ENCODE measurements at regions not wholly inside any gene's neighbourhood (a gene's known extent, or its start where the extent isn't known, plus 50 kb on each side); places are given as distances from the start of the nearest gene placed in this dataset.

DNA sequence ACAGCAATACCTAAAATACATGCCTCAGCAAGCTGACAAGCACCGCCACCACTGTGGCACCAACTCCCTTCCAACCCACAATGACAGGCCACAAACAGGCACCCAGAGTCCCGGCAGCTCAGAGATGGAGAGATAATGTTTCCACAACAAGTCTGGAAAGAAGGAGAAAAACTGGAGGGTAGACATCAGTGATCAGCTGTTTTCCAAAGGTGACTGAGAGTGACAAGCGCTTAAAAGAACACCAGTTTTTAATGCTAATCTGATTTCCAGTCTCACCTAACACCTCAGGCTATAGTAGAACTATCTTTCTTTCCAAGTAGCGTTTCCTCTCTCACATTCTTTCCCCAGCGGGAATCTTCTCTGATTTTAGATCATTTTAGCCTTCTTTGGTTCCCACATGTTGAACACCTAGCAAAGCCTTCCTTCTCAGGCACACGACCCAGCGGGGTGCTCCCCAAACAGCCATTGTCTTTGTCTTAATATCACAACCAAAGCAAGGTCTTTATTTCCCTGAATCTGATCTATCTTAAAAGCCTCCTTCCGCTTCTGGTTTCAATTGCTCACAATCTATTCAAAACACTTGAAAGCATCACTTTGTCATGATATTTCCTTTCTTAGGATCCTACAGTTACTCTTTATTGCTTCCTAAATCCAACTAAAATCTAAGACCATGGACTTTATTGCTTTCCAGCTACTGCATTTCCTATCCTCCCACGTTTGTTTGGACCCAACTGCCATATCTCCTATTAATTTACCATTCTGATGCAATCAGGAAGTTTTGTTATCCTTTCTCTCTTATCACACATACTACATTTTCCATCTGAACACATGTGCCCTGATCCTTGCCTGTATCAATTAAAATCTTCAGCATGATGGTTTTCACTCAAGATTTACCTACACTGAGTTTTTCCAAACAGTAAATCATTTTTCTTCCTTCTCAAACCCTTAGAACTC lies 282.7 kb downstream of the ADGB start:
- Histone ChIP-seq H3K9me3 (no peaks in the 10 kb centered on the region), H3K27ac (no peak overlapping the region), H3K4me3 (no peak overlapping the region), H3K4me1 (no peaks in the 10 kb centered on the region), H3K36me3 (no peaks in the 10 kb centered on the region), H3K27me3 (no peaks in the 10 kb centered on the region)
- intact Hi-C loops (cut with DNase I; ENCODE audit: low total_unique reads): no loop called here
- TF ChIP-seq POLR2A (IDR thresholded peaks at IDR 0.05): no peak
- TF ChIP-seq, protein P1, sequence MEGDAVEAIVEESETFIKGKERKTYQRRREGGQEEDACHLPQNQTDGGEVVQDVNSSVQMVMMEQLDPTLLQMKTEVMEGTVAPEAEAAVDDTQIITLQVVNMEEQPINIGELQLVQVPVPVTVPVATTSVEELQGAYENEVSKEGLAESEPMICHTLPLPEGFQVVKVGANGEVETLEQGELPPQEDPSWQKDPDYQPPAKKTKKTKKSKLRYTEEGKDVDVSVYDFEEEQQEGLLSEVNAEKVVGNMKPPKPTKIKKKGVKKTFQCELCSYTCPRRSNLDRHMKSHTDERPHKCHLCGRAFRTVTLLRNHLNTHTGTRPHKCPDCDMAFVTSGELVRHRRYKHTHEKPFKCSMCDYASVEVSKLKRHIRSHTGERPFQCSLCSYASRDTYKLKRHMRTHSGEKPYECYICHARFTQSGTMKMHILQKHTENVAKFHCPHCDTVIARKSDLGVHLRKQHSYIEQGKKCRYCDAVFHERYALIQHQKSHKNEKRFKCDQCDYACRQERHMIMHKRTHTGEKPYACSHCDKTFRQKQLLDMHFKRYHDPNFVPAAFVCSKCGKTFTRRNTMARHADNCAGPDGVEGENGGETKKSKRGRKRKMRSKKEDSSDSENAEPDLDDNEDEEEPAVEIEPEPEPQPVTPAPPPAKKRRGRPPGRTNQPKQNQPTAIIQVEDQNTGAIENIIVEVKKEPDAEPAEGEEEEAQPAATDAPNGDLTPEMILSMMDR (IDR thresholded peaks at IDR 0.05): no peak
- DNase-seq: no peak

GRCh38 chr6:146883640-146884531 lies 285.1 kb downstream of the ADGB start:
- Histone ChIP-seq H3K36me3 (no peaks in the 10 kb centered on the region), H3K4me3 (no peak overlapping the region), H3K9me3 (no peaks in the 10 kb centered on the region), H3K4me1 (no peaks in the 10 kb centered on the region), H3K27me3 (no peaks in the 10 kb centered on the region), H3K27ac (no peak overlapping the region)
- TF ChIP-seq POLR2A (IDR thresholded peaks at IDR 0.05): no peak
- TF ChIP-seq, protein P1 (IDR thresholded peaks at IDR 0.05): no peak
- DNase-seq: no peak
- intact Hi-C loops (cut with DNase I; ENCODE audit: low total_unique reads): no loop called here

DNA sequence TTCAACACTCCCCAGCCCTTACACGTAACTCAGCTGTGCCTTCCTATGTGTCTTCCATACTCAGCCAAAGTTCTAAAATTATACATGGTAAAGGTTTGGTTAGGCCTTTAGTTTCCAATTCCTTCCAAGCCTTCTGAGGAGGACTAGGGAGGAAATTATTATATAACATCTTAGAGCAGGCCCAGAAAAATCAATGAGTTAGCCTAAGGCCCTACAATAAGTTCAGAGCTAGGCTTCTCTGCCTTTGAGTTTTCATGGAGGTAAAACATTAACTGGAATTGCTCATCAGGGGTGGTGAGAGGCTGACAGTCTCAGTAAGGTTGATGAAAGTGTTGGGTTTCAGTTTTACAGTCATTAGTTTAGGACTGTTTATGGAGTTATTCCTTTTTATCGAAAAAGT lies 286.0 kb downstream of the ADGB start:
- H3K27me3 ChIP-seq: no peaks in the 10 kb centered on the region
- H3K9me3 ChIP-seq: no peaks in the 10 kb centered on the region
- intact Hi-C loops (cut with DNase I; ENCODE audit: low total_unique reads): no loop called here
- H3K4me1 ChIP-seq: no peaks in the 10 kb centered on the region
- no peak overlapping the region for H3K27ac ChIP-seq
- H3K36me3 ChIP-seq: no peaks in the 10 kb centered on the region
- no peak overlapping the region for H3K4me3 ChIP-seq
- TF ChIP-seq, protein P1 (IDR thresholded peaks at IDR 0.05): no peak
- no peak for TF ChIP-seq POLR2A (IDR thresholded peaks at IDR 0.05)
- no peak for DNase-seq

DNA sequence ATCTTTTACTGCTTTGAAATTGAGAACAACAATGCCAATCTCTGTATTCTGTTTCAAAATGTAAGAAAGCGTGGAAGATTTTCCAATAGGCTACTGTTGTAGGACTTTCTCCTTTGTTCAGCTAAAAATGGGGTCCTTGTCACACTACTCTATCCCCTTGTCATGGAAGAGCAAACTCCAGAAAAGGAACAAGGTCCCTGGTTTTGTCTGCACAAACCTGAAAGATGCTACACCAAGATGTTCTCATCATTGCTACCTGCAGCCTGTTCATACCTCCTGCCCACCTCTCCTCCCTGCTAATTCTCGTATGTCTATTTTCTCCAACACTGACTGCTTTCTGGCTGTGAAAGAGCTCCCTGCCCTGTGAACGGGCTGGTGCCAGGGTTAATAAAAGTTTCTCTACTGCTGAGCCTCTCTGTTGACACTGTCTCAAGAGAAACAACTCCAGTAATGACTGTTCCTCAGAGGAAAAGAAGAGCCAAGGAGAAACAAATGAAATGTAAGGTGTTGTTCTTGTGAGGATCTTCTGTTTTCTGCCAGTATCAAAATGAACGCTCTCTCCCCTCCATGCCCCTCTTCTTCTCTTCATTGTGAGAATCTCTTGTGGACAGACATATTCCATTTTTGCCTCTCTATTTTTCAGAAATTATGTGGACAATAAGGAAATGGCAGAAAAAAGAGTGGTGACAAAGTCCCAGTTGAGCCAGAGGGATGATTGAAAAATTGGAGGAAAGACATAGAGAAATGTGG lies 287.1 kb downstream of the ADGB start:
- H3K9me3 ChIP-seq: no peaks in the 10 kb centered on the region
- no peak overlapping the region for H3K4me3 ChIP-seq
- H3K4me1 ChIP-seq: no peaks in the 10 kb centered on the region
- DNase-seq: no peak
- H3K27ac ChIP-seq: no peak overlapping the region
- H3K27me3 ChIP-seq: no peaks in the 10 kb centered on the region
- intact Hi-C loops (cut with DNase I; ENCODE audit: low total_unique reads): no loop called here
- TF ChIP-seq POLR2A (IDR thresholded peaks at IDR 0.05): no peak
- TF ChIP-seq, protein P1 (IDR thresholded peaks at IDR 0.05): no peak
- H3K36me3 ChIP-seq: no peaks in the 10 kb centered on the region

Measured in uterus (tissue), 3 donors.